Activated T-cell treated with anti-CD3 and anti-CD28 coated beads, Interleukin-2, amount 50 U/mL, for 72 hours (primary cell): ENCODE measurements at regions not wholly inside any gene's neighbourhood (a gene's known extent, or its start where the extent isn't known, plus 50 kb on each side); places are given as distances from the start of the nearest gene placed in this dataset.
"Not testable (repeated sequence)": the region's sequence is repeated elsewhere in the genome, so short reads cannot be mapped to it uniquely, and the experiment has no call there.

Experiments used
- ATAC-seq, 2 donors: fragments of 150-1000 bp; cut with Tn5 transposase; replicated peaks in 1 of 2; 2 replicates each; pipeline ENCODE4 v1.10.0; 2021; ENCODE audit warnings: moderate library complexity in 2 of 2, mild to moderate bottlenecking in 1 of 2
- DNase-seq, 2 donors: peaks; one replicate each; pipeline ENCODE4 v3.0.0; 2021 to 2022; ENCODE audit warnings: mixed read lengths in 1 of 2
- H3K27ac Mint-ChIP-seq: one replicate; pipeline ENCODE4 v1.8.0; 2022; ENCODE audit warnings: mild to moderate bottlenecking, moderate library complexity, mixed read lengths
- H3K27me3 Mint-ChIP-seq: one replicate; pipeline ENCODE4 v1.8.0; 2022; ENCODE audit warnings: low read depth, mixed read lengths
- H3K36me3 Mint-ChIP-seq, 2 donors: one replicate each; pipeline ENCODE4 v1.8.0; 2022; ENCODE audit warnings: mixed read lengths in 2 of 2, mild to moderate bottlenecking in 1 of 2; ENCODE audit not compliant: insufficient read depth in 2 of 2
- H3K4me1 Mint-ChIP-seq: one replicate; pipeline ENCODE4 v1.8.0; 2022; ENCODE audit warnings: low read depth, mixed read lengths
- H3K4me3 Mint-ChIP-seq, 2 donors: one replicate each; pipeline ENCODE4 v1.8.0; 2022; ENCODE audit warnings: mild to moderate bottlenecking in 2 of 2, mixed read lengths in 2 of 2, moderate library complexity in 2 of 2
- H3K9me3 Mint-ChIP-seq, 2 donors: one replicate each; pipeline ENCODE4 v1.8.0; 2022; ENCODE audit warnings: mixed read lengths in 2 of 2

GRCh38 chr2:114018464-114018863 lies 128.6 kb downstream of the ACTR3 start:
- not testable (repeated sequence) for H3K4me3 Mint-ChIP-seq, H3K27ac Mint-ChIP-seq, ATAC-seq, H3K9me3 Mint-ChIP-seq, DNase-seq, H3K4me1 Mint-ChIP-seq, H3K36me3 Mint-ChIP-seq
- peaks cover 17% of the 10 kb centered on the region for H3K27me3 Mint-ChIP-seq

GRCh38 chr2:114020668-114021067 lies 130.8 kb downstream of the ACTR3 start:
- Mint-ChIP-seq H3K36me3 (peaks cover 0 to 1% of the 10 kb centered on the region in 2 donors), H3K4me3 (no peak overlapping the region), H3K27ac (no peak overlapping the region), H3K4me1 (no peaks in the 10 kb centered on the region), H3K27me3 (peaks cover 12% of the 10 kb centered on the region), H3K9me3 (peaks cover 2 to 3% of the 10 kb centered on the region in 2 donors)
- DNase-seq, result no peak
- no peak for ATAC-seq

DNA sequence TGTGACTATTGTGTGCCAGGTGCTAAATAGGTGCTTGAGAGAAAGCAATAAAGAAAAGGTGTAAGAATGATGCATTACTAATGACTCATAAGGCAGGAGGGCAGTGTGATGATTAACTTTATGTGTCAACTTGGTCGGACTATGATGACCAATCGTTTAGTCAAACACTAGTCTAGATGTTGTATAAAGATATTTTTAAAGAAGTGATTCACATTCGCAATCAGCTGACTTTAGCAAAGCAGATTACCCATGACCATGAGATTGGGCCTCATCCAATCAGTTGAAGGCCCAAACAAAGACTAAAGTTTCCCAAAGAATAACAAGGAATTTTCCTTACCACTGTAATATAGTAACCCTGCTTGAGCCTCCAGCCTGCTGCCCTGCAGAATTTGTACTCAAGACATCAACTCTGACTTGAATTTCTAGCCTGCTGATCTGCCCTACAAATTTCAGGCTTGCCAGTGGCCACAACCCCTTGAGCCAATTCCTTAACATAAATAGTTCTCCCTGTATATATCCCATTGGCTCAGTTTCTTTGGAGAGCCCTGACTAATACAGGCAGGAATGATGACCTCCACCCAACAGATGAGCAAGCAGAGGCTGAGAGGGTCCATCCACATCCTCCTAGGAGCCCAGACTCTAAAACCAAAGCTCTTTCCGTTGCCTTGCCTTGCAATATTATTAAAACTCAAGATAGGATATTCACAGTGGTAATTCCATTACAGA lies 132.6 kb downstream of the ACTR3 start:
- peaks cover 0 to 1% of the 10 kb centered on the region in 2 donors for H3K36me3 Mint-ChIP-seq
- no peaks in the 10 kb centered on the region for H3K4me1 Mint-ChIP-seq
- peaks cover 12% of the 10 kb centered on the region for H3K27me3 Mint-ChIP-seq
- H3K27ac Mint-ChIP-seq, result no peak overlapping the region
- ATAC-seq, result peak in 1 of 2 donors; percentile 53
- no peak overlapping the region for H3K4me3 Mint-ChIP-seq
- peaks cover 2 to 3% of the 10 kb centered on the region in 2 donors for H3K9me3 Mint-ChIP-seq
- no peak for DNase-seq

DNA sequence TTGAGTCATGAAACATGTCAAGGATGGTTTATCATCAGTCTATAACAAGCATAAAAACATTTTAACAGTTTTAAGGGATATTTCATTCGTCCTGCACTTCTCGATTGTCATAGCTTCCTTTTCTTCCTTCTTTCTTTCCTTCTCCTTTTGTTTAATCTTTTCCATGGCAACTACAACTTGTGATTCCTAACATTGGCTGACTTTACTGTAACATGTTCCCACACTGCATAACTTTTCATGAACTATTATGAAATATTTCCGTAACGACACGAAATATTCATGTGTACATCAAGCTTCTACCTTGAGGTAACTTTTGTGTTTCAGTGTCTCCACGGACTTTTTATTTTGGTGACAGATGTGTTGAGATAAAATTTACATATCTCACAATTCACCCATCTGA lies 134.4 kb downstream of the ACTR3 start:
- H3K36me3 Mint-ChIP-seq, result peaks cover 0 to 1% of the 10 kb centered on the region in 2 donors
- no peak for ATAC-seq
- H3K27me3 Mint-ChIP-seq, result peaks cover 18% of the 10 kb centered on the region

DNA sequence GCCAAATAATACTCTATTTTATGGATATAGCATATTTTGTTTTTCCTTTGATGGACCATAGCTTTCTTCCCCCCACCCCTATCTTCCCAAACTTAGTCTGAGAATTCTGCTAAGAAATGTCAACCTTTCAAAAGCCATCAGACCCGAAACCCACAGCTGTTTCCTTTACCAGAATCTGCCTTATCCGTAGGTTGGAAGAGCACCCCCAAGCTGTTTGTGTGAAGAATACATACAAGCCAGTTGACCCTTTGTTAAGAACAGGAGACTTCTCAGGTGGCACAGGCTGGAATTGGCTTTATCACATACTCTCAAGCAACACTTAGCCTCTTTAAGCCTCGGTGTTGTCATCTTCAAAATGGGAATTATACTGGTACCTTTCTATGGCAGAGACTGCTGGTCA lies 135.1 kb downstream of the ACTR3 start:
- ATAC-seq (no peak), DNase-seq (no peak)
- Mint-ChIP-seq H3K4me1 (no peaks in the 10 kb centered on the region), H3K4me3 (no peak overlapping the region), H3K27ac (no peak overlapping the region), H3K27me3 (peaks cover 18% of the 10 kb centered on the region), H3K9me3 (peaks cover 3 to 6% of the 10 kb centered on the region in 2 donors), H3K36me3 (peaks cover 0 to 1% of the 10 kb centered on the region in 2 donors)

More for the DNA sequence above, 134.4 kb downstream of the ACTR3 start:
- H3K27ac Mint-ChIP-seq, result no peak overlapping the region
- peaks cover 3 to 6% of the 10 kb centered on the region in 2 donors for H3K9me3 Mint-ChIP-seq
- DNase-seq, result no peak
- H3K4me1 Mint-ChIP-seq, result no peaks in the 10 kb centered on the region
- no peak overlapping the region for H3K4me3 Mint-ChIP-seq

DNA sequence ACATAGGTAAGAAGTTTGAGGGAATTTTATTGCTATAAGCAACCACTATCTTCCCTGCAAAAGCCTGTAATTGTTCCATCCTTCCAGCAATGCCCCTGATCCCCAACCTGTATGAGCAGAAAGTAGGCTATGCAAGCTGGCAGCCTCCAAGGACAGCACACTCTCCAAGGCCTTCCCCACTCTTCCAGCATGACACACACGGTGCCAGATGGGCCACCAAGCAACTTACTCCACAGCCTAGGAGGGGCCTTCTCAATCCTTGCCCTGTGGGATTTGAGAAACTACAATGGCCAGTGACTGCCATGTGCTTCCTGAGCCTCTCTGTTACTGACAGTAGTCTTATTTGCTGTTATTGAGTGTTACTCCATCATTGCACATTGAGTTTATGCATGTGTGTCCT lies 137.5 kb downstream of the ACTR3 start:
- Mint-ChIP-seq H3K4me3 (no peak overlapping the region), H3K9me3 (peaks cover 0 to 4% of the 10 kb centered on the region in 2 donors), H3K36me3 (no peaks in the 10 kb centered on the region), H3K27ac (no peak overlapping the region), H3K27me3 (peaks cover 15% of the 10 kb centered on the region), H3K4me1 (no peaks in the 10 kb centered on the region)
- ATAC-seq, result no peak
- no peak for DNase-seq

DNA sequence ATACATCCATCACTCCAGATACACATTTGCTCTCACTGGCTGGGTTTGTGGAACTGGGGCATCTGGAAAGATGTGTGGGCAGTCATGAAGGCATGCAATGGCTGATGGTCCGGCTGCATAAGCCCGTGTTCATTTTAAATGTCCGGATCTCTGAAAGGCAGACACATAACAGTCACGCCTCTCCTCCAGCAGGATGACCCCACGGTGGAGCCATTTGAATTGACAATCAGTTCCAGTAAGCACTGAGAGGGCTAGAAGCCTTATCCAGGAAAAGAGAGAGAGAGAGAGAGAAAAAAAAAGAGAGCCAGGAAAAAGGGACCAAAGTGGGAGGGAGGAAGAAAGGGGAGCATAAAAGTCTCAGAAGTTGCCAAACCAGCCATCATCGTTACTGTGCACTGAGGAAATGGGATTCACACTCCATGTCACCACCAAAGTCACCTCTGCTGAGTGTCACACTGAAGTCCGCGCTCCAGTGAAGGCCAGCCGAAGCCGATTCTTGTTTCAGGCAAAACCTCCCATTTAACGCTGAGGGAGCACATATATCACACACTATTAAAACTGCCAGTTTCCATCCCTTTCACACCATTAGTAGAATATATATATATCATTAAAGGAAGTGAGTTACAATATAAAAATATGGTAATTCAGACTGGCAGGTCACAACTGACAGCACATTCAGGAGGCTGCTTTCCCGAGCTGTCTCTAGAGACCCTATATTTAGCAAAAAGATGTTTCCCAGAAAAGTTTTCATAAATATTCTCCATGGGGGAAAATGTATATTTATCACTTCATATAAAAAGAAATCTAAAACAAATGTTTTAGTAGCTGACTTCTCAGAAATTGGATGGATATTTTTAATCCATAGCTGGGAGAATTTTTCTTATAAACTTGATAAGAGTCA lies 142.0 kb downstream of the ACTR3 start:
- no peak for ATAC-seq
- DNase-seq, result no peak
- Mint-ChIP-seq H3K27me3 (peaks cover 15% of the 10 kb centered on the region), H3K36me3 (no peaks in the 10 kb centered on the region), H3K9me3 (peaks cover 0 to 4% of the 10 kb centered on the region in 2 donors), H3K4me1 (no peaks in the 10 kb centered on the region), H3K27ac (no peak overlapping the region), H3K4me3 (no peak overlapping the region)

GRCh38 chr2:114032705-114033104 lies 142.8 kb downstream of the ACTR3 start:
- no peak overlapping the region for H3K27ac Mint-ChIP-seq
- H3K4me1 Mint-ChIP-seq, result no peaks in the 10 kb centered on the region
- peaks cover 19% of the 10 kb centered on the region for H3K27me3 Mint-ChIP-seq
- no peak overlapping the region for H3K4me3 Mint-ChIP-seq
- H3K9me3 Mint-ChIP-seq, result peaks cover 0 to 4% of the 10 kb centered on the region in 2 donors
- ATAC-seq (no peak), DNase-seq (no peak)
- H3K36me3 Mint-ChIP-seq, result no peaks in the 10 kb centered on the region

DNA sequence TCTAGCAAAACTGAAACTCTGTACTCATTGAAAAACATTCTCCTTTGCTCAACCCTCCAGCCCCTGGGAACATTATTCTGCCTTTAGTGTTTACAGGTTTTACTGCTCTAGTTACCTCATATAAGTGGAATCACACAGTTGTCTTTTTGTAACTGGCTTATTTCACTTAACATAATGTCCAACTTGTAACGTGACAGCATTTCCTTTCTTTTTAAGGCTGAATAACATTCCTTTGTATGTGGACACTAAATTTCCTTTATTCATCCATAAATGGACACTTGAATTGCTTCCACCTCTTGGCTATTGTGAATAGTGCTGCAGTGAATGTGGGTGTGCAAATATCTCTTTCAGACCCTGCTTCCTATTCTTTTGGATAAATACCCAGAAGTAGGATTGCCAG lies 144.9 kb downstream of the ACTR3 start:
- Mint-ChIP-seq H3K27ac (no peak overlapping the region), H3K4me1 (no peaks in the 10 kb centered on the region), H3K4me3 (no peak overlapping the region), H3K9me3 (no peaks in the 10 kb centered on the region), H3K36me3 (no peaks in the 10 kb centered on the region), H3K27me3 (peaks cover 14% of the 10 kb centered on the region)
- no peak for ATAC-seq
- no peak for DNase-seq

DNA sequence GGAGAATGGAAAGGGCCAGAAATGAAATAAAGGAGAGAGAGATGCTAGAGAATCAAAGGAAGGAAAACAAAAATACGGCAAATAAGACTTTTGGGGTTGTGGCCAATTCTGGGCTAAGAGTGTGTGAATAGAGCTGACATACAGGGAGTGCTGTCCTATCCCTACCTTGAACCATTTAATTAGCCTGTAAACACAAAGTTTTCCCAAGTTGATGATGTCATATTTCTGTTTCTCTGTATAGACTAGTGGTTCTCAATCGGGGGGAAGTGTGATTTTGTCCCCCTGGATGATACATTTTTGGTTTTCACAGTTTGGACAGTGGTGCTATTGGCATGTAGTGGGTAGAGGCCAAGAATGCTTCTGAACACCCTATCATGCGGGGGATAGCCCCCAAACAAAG lies 148.8 kb downstream of the ACTR3 start:
- H3K27me3 Mint-ChIP-seq, result peaks cover 6% of the 10 kb centered on the region
- no peaks in the 10 kb centered on the region for H3K36me3 Mint-ChIP-seq
- H3K27ac Mint-ChIP-seq, result no peak overlapping the region
- no peaks in the 10 kb centered on the region for H3K9me3 Mint-ChIP-seq
- DNase-seq (no peak), ATAC-seq (no peak)
- H3K4me3 Mint-ChIP-seq, result no peak overlapping the region
- no peaks in the 10 kb centered on the region for H3K4me1 Mint-ChIP-seq

DNA sequence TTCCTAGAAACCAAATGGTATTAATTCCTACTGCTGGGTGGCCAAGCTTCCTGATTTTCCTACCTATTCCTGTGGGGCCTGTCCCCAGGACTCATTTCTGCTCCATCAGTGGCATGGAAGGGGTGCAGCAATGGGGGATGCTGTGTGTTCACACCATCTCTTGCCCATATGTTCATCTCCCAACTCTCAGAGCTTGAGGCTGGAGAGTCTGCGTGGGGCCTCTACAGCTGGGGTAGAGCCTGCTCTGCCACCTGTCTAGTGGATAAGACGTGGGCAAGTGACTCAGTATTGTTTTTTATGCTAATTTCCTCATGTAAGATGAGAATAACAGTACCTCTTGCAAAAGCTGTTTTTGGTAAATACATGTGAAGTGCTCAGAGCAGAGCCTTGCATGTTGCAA lies 149.8 kb downstream of the ACTR3 start:
- ATAC-seq, result no peak
- no peak overlapping the region for H3K4me3 Mint-ChIP-seq
- peaks cover 6% of the 10 kb centered on the region for H3K27me3 Mint-ChIP-seq
- H3K4me1 Mint-ChIP-seq, result no peaks in the 10 kb centered on the region
- no peak for DNase-seq
- no peaks in the 10 kb centered on the region for H3K36me3 Mint-ChIP-seq
- H3K27ac Mint-ChIP-seq, result no peak overlapping the region
- H3K9me3 Mint-ChIP-seq, result no peaks in the 10 kb centered on the region

- Mint-ChIP-seq H3K36me3 (no peaks in the 10 kb centered on the region), H3K4me3 (no peak overlapping the region), H3K27me3 (peaks cover 6% of the 10 kb centered on the region), H3K27ac (no peak overlapping the region), H3K4me1 (no peaks in the 10 kb centered on the region), H3K9me3 (no peaks in the 10 kb centered on the region)
- ATAC-seq (no peak), DNase-seq (no peak)
Observed at GRCh38 chr2:114040826-114041225, 150.9 kb downstream of the ACTR3 start.

DNA sequence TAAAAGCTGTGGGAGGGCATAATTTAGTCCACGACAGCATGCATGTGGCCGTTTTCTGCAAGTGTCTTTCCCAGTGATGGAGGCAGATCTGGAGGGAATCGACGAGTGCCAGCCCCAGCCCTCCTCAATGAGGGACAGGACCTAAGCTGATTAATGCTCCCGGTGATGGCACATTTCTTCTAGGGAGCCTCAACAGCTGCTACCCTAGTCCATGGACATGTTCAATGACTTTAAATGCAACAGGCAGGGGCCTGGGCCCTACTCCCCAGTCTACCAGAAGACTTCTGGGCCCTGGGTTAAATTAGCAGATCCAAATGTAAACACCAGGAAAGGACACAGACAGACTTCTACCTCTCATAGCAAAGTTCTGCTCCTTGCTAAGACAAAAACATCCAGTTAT lies 155.1 kb downstream of the ACTR3 start:
- peaks cover 29% of the 10 kb centered on the region for H3K27me3 Mint-ChIP-seq
- no peaks in the 10 kb centered on the region for H3K9me3 Mint-ChIP-seq
- no peak for ATAC-seq

More for the DNA sequence above, 155.1 kb downstream of the ACTR3 start:
- no peaks in the 10 kb centered on the region for H3K36me3 Mint-ChIP-seq
- no peak overlapping the region for H3K4me3 Mint-ChIP-seq
- no peaks in the 10 kb centered on the region for H3K4me1 Mint-ChIP-seq
- no peak for DNase-seq
- H3K27ac Mint-ChIP-seq, result no peak overlapping the region
